ENCODE measurements at regions not wholly inside any gene's neighbourhood (a gene's known extent, or its start where the extent isn't known, plus 50 kb on each side); places are given as distances from the start of the nearest gene placed in this dataset.
A peak's percentile ranks its signal among the peaks of the same experiment; 100 is the strongest.

DNA sequence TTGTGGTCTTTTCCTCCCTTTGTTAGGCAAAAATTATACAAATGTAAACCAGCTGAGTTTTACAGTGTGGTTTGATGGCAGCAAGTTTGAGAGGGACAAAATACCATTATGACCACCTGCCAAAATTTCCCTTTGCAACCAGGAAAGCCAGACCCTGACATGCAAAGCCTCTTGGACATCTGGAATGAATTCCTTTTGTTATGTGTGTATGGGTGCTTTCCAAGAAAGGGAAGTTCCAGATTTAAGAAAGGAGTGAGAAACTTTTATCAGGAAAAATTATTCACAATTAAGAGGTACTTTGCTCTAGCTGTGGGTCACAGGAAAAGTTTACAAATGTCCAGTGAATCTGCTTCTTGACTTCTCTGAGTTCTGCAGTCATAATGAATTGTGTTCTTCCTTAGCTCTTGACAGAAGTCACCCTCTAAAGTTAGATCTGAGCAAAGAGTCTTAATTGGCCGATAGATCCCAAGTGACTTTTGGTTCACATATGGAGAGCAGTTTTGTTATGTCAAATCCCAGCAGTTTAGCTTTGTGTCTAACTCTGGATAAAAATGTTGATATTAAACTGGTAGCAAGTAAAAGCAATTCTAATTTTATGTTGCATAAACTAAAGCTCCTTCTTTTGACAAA is 295.9 kb upstream of the ZNF608 start:
- FAIRE-seq (no peak), DNase-seq (ENCODE audit: low spot score) (no peak)

DNA sequence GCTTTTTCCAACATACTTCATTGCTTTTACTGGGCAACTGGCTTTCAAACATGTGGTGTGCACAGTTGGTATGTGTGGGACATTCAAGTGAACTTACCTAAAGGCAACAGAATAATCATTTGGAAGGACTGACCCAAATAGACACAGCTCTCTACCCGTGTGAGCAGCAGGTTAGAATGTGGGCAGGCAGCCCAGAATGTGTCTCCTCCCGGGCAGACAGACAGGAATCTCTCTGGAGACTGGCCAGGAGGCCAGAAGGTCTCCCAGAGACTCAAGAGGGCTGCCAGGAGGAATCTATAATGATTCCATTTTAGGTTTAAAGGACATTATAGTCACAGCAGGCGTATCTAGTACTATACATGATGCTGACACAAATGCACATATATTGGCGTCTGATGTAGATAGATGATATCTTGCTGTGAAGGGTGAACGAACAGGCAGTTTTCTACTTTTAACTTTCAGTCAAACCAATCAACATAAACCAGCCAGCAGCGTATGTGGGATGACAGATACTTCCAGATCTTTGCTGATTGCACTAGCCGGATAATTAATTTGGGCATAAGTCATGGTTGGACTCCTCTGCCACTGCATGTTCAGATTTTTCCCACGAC is 297.4 kb upstream of the ZNF608 start:
- peak; percentile 86 for DNase-seq (ENCODE audit: low spot score)
- FAIRE-seq: peak; percentile 63

DNA sequence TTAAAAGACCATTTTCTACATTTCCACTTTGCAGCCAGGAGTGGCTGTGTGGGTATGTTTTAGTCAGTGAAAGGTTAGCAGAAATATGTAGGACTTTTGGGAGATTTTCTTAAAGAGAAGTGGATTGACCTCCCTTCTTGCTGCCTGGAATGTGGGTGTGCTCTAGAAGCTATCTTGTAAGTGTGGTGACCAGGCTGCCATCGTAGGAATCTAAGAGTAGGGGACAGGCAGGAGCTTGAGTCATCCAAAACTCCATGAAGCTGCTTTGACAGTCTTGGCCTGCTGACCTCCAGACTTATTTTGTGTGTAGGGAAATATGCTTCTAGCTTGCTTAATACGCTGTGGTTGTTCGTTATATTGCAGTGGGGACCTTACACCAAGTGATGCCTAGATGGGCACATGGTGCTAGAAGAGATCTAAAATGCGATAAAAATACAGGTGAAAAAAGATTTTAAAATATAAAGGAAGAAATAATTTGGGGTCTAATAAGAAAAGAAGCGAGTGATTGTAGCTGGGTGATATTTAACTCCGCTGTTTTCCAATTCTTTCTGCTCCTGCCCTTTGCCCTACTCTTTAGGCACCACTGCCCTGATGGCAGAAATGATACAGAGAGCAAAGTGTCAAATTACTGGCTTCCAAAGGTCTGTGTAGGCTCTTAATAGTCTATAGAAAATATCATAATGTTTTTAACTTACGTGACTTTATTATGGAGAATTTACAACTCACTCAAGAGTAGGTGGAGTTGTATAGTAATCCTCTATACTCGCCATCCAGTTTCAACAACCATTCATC is 298.2 kb upstream of the ZNF608 start:
- peak; percentile 30 for DNase-seq (ENCODE audit: low spot score)
- FAIRE-seq: no peak

- DNase-seq (ENCODE audit: low spot score) (no peak), FAIRE-seq (no peak)
These were observed 299.2 kb upstream of the ZNF608 start for GRCh38 chr5:125045646-125046045.

GRCh38 chr5:125046838-125047237 is 300.4 kb upstream of the ZNF608 start:
- FAIRE-seq: no peak

DNA sequence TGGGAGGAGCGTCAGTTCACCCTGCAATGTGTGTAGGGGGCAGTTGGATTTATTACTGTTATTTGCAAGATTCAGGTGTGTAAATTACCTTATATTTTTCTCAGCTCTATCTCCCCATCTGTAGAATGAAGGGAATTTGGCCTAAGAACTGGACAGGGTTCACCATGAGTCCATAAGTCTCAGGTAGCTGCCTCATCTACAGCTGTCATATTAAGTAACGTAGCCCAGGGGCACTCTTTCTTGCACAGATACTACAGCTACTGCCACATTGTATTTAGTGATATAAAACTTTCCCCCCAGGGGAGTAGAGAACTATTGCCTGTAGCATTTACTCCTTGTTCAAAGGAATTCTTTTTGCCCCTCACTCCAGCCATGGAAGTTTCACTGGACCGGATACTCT is 301.4 kb upstream of the ZNF608 start:
- no peak for FAIRE-seq

More at GRCh38 chr5:125046838-125047237, 300.4 kb upstream of the ZNF608 start:
- no peak for DNase-seq (ENCODE audit: low spot score)

DNA sequence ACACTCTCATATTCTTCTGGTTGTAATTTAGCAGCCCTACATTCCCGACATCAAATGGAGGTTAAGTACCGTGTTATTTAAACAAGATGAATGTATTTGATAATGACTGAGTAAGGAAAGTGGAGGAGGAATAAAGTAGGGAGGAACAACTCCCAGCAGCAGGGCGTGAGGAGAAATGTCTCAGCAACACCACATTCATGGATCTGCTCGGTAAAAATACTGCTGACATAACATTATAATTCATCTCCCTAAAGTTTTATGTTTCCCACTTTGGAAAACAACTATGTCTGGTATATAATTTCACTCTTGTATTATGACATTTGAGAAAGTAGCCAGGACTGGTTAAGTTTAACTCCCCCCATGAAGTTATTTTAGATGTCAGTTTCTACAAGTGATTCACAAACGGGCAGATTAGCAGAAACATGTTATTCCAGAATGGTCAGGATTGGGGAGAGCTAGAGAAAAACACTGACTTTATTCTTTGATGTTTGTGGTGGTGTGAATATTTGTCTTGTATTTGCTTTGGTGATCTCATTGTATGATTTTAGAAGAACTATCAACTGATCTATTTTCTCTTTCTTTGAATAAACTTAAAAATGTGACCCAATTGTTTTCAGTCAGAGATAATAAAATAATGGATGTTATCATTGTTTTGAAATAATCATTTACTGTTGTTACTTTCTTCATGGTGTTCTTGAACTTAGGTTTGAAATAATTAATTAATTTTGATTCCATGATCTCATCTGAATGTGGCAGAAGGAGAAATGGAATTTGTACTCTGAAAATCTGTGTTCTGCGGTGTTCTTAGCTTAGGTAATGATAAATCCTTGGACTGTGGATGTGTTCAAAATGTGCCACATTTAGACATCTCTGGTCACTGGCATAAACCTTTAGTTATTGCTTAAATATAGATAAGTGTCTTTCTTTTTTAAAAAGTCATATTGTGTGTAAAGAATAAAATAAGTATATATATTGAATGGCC is 303.6 kb upstream of the ZNF608 start:
- FAIRE-seq: no peak
- DNase-seq (ENCODE audit: low spot score): no peak

More for the DNA sequence above, 301.4 kb upstream of the ZNF608 start:
- no peak for DNase-seq (ENCODE audit: low spot score)

DNA sequence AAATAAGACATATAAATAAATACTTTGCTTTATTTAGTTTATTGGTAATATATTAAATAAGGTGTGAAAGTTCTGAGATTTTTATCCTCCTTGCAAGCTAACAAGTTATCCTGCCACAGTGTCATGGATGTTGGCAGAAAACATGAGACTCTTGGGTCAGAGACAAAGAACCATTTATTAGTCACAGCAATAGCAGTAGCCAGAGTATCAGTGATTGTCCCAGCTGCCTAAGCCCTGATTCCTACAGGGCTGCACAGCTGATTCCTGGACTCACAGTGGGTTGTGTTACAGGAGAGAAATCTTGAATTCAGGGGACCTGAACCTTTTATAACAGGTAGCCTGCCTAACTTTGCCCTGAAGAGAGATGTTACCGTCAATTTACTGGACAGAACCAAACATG is 304.5 kb upstream of the ZNF608 start:
- FAIRE-seq (no peak), DNase-seq (ENCODE audit: low spot score) (no peak)

GRCh38 chr5:125052584-125052983 is 306.1 kb upstream of the ZNF608 start:
- FAIRE-seq (no peak), DNase-seq (ENCODE audit: low spot score) (no peak)

DNA sequence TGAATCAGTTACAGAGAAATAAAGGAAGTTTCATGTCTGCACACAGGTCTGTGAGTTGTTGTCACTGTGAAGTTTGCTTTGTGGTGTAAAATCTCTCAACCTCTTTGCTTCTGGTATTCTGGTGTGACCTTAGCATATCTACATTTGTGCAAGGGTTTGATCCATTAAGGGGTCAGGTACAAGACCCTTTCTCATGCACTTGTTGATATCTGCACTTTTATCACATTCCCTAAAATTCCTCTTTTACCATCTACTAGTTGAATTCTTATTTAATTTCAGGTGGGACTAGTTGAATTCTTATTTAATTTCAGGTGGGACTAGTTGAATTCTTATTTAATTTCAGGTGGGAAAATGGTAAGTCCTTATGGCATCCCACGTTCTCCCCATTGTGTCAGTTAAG is 306.7 kb upstream of the ZNF608 start:
- DNase-seq (ENCODE audit: low spot score): no peak
- FAIRE-seq: no peak

DNA sequence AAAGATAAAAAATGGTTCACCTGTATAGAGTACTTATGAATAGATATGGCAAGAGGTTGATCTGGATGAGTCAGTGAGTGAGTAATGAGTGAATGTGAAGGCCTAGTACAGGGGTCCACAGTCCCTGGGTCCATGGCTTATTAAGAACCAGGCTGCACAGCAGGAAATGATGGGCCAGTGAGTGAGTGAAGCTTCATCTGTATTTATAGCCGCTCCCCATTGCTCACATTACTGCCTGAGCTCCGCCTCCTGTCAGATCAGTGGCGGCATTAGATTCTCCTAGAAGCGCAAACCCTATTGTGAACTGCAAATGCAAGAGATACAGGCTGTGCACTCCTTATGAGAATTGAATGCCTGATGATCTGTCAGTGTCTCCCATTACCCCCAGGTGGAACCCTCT is 307.7 kb upstream of the ZNF608 start:
- DNase-seq (ENCODE audit: low spot score) (no peak), FAIRE-seq (no peak)

DNA sequence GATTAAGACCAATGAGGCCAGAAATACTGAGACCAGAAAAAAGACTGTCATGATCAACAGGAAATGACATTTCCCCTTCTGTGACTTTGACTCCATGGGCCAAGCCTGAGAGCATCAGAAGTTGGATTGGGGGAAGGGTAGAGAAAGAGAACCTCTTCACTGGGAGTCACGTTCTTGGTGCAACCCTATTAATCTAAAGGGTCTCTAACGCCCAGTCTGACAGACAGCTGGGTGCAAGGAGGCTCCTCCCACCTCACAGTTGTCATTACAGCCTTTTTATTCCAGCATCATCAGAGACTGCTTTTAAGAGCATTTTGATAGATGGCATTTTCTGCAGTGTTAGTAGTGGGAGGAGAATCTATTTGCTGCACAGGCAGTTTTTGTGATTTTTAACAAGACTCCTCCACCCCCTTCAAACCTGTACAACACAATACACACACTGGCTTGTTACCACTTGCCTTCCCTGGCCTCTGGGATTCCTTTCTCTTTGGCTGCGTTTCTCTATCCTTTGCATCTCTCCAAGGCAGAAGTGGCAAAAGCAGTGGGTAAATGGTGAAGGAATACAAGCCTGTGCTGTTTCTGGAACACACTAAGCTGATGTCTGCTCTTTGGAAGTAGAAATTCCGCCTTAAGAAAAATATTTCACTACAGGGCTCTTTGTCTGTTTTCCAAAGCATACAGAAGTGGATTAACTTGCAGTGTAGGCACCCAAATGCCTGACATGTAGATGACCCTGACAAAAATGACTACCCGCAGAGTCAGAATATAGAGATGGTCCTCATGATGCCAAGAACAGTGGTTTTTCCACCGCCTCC is 310.4 kb upstream of the ZNF608 start:
- FAIRE-seq: no peak
- DNase-seq (ENCODE audit: low spot score): no peak

- FAIRE-seq (no peak), DNase-seq (ENCODE audit: low spot score) (no peak)
These were observed 311.7 kb upstream of the ZNF608 start for GRCh38 chr5:125057912-125058826.

DNA sequence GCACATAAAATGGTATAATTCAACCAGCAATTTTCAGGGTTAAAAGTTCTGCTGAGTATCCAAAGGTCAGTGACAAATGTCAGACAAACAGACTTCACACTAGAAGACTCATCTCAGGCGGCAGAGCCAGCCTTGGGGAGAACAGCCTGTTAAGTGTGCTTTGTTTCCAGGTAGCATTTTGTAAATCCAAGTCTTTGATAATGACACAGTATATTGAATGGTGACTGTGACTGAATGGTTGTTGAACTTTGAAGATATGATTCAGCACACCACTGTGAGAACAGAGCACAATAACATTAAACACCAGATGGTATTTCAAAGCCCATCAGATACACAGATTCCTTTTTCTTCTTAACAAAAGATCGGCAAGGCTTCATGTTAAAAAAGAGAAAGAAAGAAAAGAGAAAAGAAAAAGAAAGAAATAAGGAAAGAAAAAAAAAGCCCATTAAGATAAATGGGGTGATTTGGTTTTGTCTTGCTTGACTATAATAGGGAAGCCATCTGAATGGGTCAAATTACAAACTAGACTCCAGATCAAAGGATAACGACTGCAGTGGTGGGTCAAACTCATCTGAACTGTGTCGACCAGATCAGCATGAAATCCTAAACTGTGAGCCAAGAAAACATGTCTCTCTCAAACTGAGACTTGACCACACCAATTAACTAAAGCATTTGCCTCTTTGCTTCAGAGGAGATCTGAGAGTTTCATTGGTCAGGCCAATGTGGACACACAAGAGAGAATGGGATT is 313.0 kb upstream of the ZNF608 start:
- DNase-seq (ENCODE audit: low spot score): no peak
- no peak for FAIRE-seq

DNA sequence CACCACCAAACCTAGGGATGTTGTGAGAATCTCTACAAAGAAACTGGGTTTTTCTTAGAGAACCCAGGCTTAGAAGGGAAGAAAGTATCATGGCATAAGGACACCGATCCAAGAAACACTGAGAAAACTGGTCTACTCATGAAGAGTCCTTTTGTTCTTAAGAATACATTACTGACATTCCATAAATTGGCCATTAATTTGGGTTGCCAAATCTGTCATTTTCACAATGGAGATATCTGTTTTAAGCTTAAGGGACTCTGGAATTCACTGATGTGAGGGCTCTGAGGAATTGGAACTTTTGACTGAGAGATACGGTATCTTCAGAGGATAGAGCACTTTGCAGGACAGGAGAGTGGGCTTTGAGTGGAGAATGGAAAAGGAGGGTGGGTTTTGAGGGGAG is 315.3 kb upstream of the ZNF608 start:
- no peak for FAIRE-seq
- DNase-seq (ENCODE audit: low spot score): no peak

- FAIRE-seq: no peak
- no peak for DNase-seq (ENCODE audit: low spot score)
These were observed 318.4 kb upstream of the ZNF608 start for GRCh38 chr5:125064621-125065438.

DNA sequence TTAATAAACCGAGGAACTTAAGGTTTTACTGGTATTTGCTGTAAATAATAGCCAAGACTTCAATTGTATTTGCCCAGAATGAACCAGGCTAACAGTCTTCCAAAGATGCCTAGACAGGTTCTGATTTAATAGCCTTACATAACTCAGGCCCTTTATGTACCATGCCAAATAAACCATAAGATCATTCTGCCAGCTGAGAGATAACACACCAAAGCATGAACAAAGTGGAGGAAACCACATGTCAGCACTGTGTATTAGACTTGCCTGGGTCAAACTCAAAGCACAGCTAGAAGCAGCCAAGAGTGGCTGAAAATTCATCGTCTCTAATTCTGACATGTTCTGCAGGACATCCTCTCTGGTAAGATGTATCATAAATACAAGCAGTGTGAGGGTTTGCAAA is 319.3 kb upstream of the ZNF608 start:
- DNase-seq (ENCODE audit: low spot score) (no peak), FAIRE-seq (no peak)

- FAIRE-seq: no peak
- DNase-seq (ENCODE audit: low spot score): no peak
These were observed 324.5 kb upstream of the ZNF608 start for GRCh38 chr5:125070961-125071360.

Data from urothelium cell line (cell line).